HEK293T (cell line): ENCODE measurements at regions not wholly inside any gene's neighbourhood (a gene's known extent, or its start where the extent isn't known, plus 50 kb on each side); places are given as distances from the start of the nearest gene placed in this dataset.

Source experiments
- CTCF ChIA-PET: fragments of 350-600 bp; formaldehyde crosslinking; extraction: SDS; loops from one replicate; lab custom pipeline; 2021; ENCODE audit warnings: antibody characterized with exemption, inconsistent platforms; lab: Yijun Ruan, JAX
- POLR2A ChIA-PET: fragments of 350-600 bp; formaldehyde crosslinking; extraction: SDS; loops from one replicate; lab custom pipeline; 2020; ENCODE audit warnings: antibody characterized with exemption, inconsistent platforms; lab: Yijun Ruan, JAX
- DNase-seq: peaks from one replicate; pipeline ENCODE4 v3.0.0; 2012; ENCODE audit warnings: mixed read lengths; ENCODE audit errors: extremely low spot score
- ARNT ChIP-seq: fragments of 450-650 bp; IDR thresholded peaks from 2 replicates; pipeline ENCODE4 v1.6.1; 2017; ENCODE audit warnings: mild to moderate bottlenecking
- BHLHE40 ChIP-seq: fragments of 450-650 bp; IDR thresholded peaks from 2 replicates; pipeline ENCODE4 v1.6.1; 2016; ENCODE audit warnings: mild to moderate bottlenecking, moderate library complexity, borderline replicate concordance
- CTBP1 ChIP-seq: fragments of 450-650 bp; IDR thresholded peaks from 2 replicates; pipeline ENCODE4 v1.6.1; 2016; ENCODE audit warnings: borderline replicate concordance
- ELF4 ChIP-seq: fragments of 450-650 bp; IDR thresholded peaks from 2 replicates; pipeline ENCODE4 v1.6.1; 2017; ENCODE audit warnings: antibody characterized with exemption
- FOXA1 ChIP-seq: fragments of 450-650 bp; IDR thresholded peaks from 2 replicates; pipeline ENCODE4 v1.6.1; 2016; ENCODE audit warnings: mild to moderate bottlenecking
- FOXK2 ChIP-seq: fragments of 450-650 bp; IDR thresholded peaks from 2 replicates; pipeline ENCODE4 v1.6.1; 2016; ENCODE audit warnings: mild to moderate bottlenecking
- FOXM1 ChIP-seq: fragments of 450-650 bp; IDR thresholded peaks from 2 replicates; pipeline ENCODE4 v1.6.1; 2017; ENCODE audit warnings: mild to moderate bottlenecking, borderline replicate concordance
- HDGF ChIP-seq: fragments of 450-650 bp; IDR thresholded peaks from 2 replicates; pipeline ENCODE4 v1.6.1; 2017; ENCODE audit warnings: antibody characterized with exemption, borderline replicate concordance
- L3MBTL2 ChIP-seq: fragments of 450-650 bp; conservative IDR thresholded peaks from 2 replicates; pipeline ENCODE4 v1.6.1; 2016; ENCODE audit warnings: mild to moderate bottlenecking
- LEF1 ChIP-seq: fragments of 450-650 bp; IDR thresholded peaks from 2 replicates; pipeline ENCODE4 v1.6.1; 2017; ENCODE audit warnings: mild to moderate bottlenecking, borderline replicate concordance
- NFRKB ChIP-seq: fragments of 450-650 bp; IDR thresholded peaks from 2 replicates; pipeline ENCODE4 v1.6.1; 2016; ENCODE audit warnings: mild to moderate bottlenecking, moderate library complexity
- SP1 ChIP-seq: fragments of 450-650 bp; IDR thresholded peaks from 2 replicates; pipeline ENCODE4 v1.6.1; 2017
- SUZ12 ChIP-seq: fragments of 450-650 bp; IDR thresholded peaks from 2 replicates; pipeline ENCODE4 v1.6.1; 2016; ENCODE audit warnings: mild to moderate bottlenecking
- TARDBP ChIP-seq: fragments of 450-650 bp; IDR thresholded peaks from 2 replicates; pipeline ENCODE4 v1.6.1; 2016
- ZNF384 ChIP-seq: fragments of 450-650 bp; IDR thresholded peaks from 2 replicates; pipeline ENCODE4 v1.6.1; 2016
- TF ChIP-seq, protein P1 (sequence below): fragments of 450-650 bp; IDR thresholded peaks from 2 replicates; pipeline ENCODE4 v1.6.1; 2016

DNA sequence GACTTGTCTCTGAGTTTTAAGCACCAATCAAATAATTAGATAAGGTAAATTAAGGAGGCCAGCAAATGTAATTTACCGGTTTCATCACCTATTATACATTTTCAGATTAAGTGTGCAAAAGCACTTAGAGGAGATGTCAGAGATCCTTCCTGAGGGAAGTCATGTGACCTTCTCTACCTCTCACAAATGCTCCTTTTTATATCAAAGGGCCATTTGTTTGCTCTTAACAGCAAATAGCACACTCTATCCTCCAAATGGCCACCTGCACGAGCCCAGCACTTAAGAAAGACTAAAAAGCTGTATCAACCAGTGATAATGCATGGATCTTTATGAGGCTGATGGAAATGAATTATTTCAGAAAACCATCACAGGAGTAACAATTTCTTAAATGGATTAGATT lies 149.4 kb downstream of the ELOVL4 start:
- POLR2A ChIA-PET = no interaction called here
- CTCF ChIA-PET = no interaction called here
- no peak for TF ChIP-seq SUZ12
- TF ChIP-seq SP1 = no peak
- TF ChIP-seq ZNF384 = no peak
- TF ChIP-seq FOXK2 = no peak
- no peak for TF ChIP-seq ARNT
- no peak for TF ChIP-seq CTBP1
- TF ChIP-seq ELF4 = no peak
- no peak for TF ChIP-seq FOXM1
- TF ChIP-seq, protein P1, sequence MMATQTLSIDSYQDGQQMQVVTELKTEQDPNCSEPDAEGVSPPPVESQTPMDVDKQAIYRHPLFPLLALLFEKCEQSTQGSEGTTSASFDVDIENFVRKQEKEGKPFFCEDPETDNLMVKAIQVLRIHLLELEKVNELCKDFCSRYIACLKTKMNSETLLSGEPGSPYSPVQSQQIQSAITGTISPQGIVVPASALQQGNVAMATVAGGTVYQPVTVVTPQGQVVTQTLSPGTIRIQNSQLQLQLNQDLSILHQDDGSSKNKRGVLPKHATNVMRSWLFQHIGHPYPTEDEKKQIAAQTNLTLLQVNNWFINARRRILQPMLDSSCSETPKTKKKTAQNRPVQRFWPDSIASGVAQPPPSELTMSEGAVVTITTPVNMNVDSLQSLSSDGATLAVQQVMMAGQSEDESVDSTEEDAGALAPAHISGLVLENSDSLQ = no peak
- TF ChIP-seq FOXA1 = no peak
- no peak for TF ChIP-seq TARDBP
- no peak for TF ChIP-seq L3MBTL2
- no peak for TF ChIP-seq HDGF
- no peak for DNase-seq

DNA sequence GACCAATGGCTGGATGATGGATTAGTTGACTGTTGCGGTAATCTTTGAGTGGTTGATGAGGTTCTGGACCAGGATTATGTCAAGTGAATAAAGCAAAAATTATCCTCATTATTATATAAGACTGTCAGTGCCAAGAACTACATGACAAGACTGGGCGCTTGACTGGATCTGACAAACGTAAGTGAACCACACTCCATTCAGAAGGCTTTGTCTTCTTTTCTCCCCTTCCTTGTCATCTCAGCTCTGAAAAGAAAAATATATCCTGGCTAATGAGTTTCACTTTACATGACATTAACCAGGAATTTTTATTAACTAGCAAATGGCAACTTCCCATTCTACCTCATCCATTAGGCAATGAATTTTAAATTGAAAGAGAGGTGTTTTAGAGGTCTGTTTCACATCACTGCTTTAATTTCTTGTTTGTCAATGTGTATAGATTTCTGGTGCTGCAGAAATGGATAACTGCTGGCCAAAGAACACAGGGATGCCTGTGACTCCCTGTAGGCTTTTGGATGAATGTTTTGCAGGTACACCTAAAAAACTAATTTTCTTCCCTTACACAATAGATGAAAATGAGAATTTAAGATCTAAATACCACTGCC lies 150.1 kb downstream of the ELOVL4 start:
- TF ChIP-seq CTBP1 = no peak
- no peak for TF ChIP-seq L3MBTL2
- no peak for TF ChIP-seq SP1
- no peak for TF ChIP-seq SUZ12
- no peak for TF ChIP-seq TARDBP
- no peak for TF ChIP-seq FOXA1
- no peak for TF ChIP-seq BHLHE40
- no peak for TF ChIP-seq ELF4
- ChIA-PET CTCF (no interaction called here), POLR2A (no interaction called here)
- DNase-seq = no peak

DNA sequence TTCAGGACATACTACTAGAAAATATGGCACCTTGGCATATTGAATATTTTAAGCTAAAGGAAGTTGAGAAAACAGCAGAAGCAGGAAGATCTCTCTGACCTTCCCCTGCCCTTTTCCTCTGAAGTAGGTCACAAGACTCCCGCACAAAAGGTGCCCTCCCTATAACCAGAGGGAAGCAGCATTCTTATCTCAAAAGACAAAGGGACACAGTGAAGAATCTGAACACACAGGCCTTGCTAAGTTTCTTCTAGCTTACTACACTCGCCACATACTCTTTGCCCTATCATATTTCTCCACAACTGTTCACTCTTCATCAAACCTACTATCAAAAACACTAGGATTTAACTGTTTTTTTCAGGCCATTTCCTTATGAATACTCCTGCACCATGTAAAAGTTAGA lies 151.2 kb downstream of the ELOVL4 start:
- ChIA-PET POLR2A (no interaction called here), CTCF (no interaction called here)
- no peak for DNase-seq
- TF ChIP-seq NFRKB = no peak
- TF ChIP-seq BHLHE40 = no peak

DNA sequence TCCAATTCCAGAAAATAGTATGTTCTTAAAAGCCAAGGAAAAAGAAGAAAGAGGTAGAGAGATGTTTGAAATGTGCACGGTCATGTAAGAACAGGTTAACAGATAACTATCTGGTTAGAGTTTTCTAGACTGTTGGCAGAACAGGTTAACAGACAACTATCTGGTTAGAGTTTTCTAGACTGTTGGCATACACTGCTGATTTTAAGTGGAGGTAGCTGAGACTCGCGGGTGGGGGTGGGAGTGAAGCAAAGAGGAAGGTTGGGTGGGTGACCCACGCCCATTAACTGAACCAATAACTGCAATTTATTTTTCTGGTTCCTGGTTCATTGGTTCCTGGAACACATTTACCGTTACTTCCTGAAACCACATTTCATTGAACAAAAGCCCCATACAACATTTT lies 157.5 kb downstream of the ELOVL4 start:
- no peak for TF ChIP-seq ARNT
- no peak for TF ChIP-seq NFRKB
- no peak for TF ChIP-seq LEF1
- TF ChIP-seq BHLHE40 = no peak
- TF ChIP-seq FOXA1 = no peak
- TF ChIP-seq SP1 = no peak
- TF ChIP-seq CTBP1 = no peak
- POLR2A ChIA-PET = no interaction called here
- CTCF ChIA-PET = interaction anchor here (0.7 to 1.7 kb wide), 2 partner anchors 9 to 11 kb away, joined by 3 to 9 read pairs; no protein-coding TSS in a partner anchor
- no peak for DNase-seq

DNA sequence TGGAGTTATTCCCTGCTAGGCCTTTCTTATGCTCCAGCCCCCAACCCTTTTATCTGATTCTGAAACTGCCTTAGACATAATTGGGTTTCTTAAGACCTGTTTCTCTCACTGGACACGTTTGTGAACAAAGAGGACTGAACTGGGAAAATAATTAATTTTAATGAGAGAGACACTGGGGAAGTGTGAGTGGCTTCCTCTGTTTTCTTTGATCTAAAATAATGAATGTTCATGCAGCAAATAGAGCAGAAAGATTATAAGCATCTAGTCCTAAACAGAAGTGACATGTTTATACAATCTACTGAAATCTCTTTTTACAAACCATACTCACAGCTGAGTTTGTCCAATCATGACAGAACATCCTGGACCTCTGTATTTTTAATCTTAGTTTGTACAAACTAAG lies 157.6 kb downstream of the SH3BGRL2 start:
- TF ChIP-seq SUZ12 (no peak), CTBP1 (no peak), LEF1 (no peak), TARDBP (no peak), FOXA1 (no peak), ZNF384 (no peak), ELF4 (no peak), FOXM1 (no peak), FOXK2 (no peak), NFRKB (no peak), SP1 (no peak), L3MBTL2 (no peak), HDGF (no peak), ARNT (no peak), BHLHE40 (no peak)
- TF ChIP-seq, protein P1 = no peak
- ChIA-PET POLR2A (no interaction called here), CTCF (interaction anchor here (0.6 kb wide), 1 partner anchor 81 kb away, joined by 3 read pairs; no protein-coding TSS in a partner anchor)
- no peak for DNase-seq

DNA sequence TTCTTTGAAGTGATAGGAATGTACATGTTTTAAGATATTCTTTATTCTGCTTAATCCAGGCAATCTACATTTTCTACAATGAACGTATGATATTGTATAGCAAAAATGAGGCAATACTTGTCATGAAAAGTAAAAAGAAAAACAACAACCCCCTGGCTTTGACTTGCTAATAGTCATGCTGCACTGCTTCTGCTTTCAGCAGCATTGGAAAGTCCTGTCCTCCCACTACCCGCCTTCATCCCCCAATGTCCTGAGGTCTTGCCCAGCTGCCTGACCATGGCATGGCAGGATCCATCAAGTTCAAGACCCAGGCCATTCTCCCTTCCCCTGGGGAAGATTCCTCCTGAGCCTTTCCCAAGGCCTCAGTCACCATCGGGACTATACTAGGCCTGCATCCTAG lies 156.5 kb downstream of the SH3BGRL2 start:
- TF ChIP-seq, protein P1 = no peak
- TF ChIP-seq SUZ12 = no peak
- no peak for TF ChIP-seq L3MBTL2
- no peak for TF ChIP-seq FOXK2
- TF ChIP-seq SP1 = no peak
- TF ChIP-seq FOXM1 = no peak
- no peak for TF ChIP-seq TARDBP
- TF ChIP-seq FOXA1 = no peak
- DNase-seq = no peak
- CTCF ChIA-PET = no interaction called here
- POLR2A ChIA-PET = no interaction called here

DNA sequence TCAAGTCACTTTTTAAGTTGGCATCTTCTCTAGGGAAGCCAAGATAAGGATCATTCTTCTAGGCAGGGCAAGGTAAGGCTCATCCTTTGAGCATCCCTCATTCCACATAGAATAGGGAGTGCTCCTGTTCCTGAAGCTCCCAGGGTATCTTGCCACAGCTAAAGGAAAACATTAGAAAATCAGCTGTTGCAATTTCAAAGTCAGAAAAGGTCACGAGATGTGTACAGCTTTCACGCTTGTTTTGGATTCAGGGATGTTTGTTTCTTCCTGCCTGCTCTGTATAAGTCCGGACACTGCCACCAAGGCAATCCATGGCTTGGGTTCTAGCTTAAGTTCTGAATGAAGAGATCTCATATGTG lies 153.2 kb downstream of the SH3BGRL2 start:
- no peak for TF ChIP-seq TARDBP
- no peak for TF ChIP-seq CTBP1
- no peak for DNase-seq
- ChIA-PET POLR2A (no interaction called here), CTCF (interaction anchor here (1.2 kb wide), 1 partner anchor 26 kb away, joined by 3 read pairs; no protein-coding TSS in a partner anchor)
